Mesendoderm (in vitro differentiated cells): ENCODE measurements at regions not wholly inside any gene's neighbourhood (a gene's known extent, or its start where the extent isn't known, plus 50 kb on each side); places are given as distances from the start of the nearest gene placed in this dataset.

Experiments used
- DNase-seq: peaks from one replicate; pipeline ENCODE4 v3.0.0; 2013
- H2AK5ac ChIP-seq: 2 replicates; pipeline ENCODE4 v1.6.1; 2013; ENCODE audit warnings: low read length, inconsistent platforms
- H2BK120ac ChIP-seq: 2 replicates; pipeline ENCODE4 v1.6.1; 2013; ENCODE audit warnings: low read depth, mild to moderate bottlenecking, low read length, moderate library complexity, mixed read lengths
- H2BK15ac ChIP-seq: replicated peaks from 2 replicates; pipeline ENCODE4 v1.6.1; 2013; ENCODE audit warnings: low read depth, mild to moderate bottlenecking, moderate library complexity
- H2BK5ac ChIP-seq: 2 replicates; pipeline ENCODE4 v1.6.1; 2013; ENCODE audit warnings: low read length, inconsistent platforms
- H3K18ac ChIP-seq: 2 replicates; pipeline ENCODE4 v1.6.1; 2013; ENCODE audit warnings: mild to moderate bottlenecking, low read length, mixed read lengths
- H3K23ac ChIP-seq: one replicate; pipeline ENCODE4 v1.6.1; 2013; ENCODE audit warnings: low read length
- H3K27ac ChIP-seq: 2 replicates; pipeline ENCODE4 v1.5.1; 2013; ENCODE audit warnings: low read depth, mild to moderate bottlenecking, inconsistent platforms, low read length, moderate library complexity
- H3K27me3 ChIP-seq: 2 replicates; pipeline ENCODE4 v1.6.1; 2013; ENCODE audit warnings: low read length, control low read depth, mild to moderate bottlenecking, inconsistent platforms; ENCODE audit not compliant: insufficient read depth, poor library complexity
- H3K36me3 ChIP-seq: 2 replicates; pipeline ENCODE4 v1.6.1; 2013; ENCODE audit warnings: low read length, inconsistent platforms; ENCODE audit not compliant: control insufficient read depth, insufficient read depth
- H3K4ac ChIP-seq: one replicate; pipeline ENCODE4 v1.6.1; 2013; ENCODE audit warnings: low read depth, mild to moderate bottlenecking, low read length, moderate library complexity
- H3K4me1 ChIP-seq: 2 replicates; pipeline ENCODE4 v1.6.1; 2013; ENCODE audit warnings: low read depth, low read length, inconsistent platforms; ENCODE audit not compliant: control insufficient read depth
- H3K4me2 ChIP-seq: 2 replicates; pipeline ENCODE4 v1.6.1; 2013; ENCODE audit warnings: low read length
- H3K4me3 ChIP-seq: 2 replicates; pipeline ENCODE4 v1.5.1; 2013; ENCODE audit warnings: mild to moderate bottlenecking, low read length
- H3K56ac ChIP-seq: one replicate; pipeline ENCODE4 v1.6.1; 2013; ENCODE audit warnings: low read length
- H3K79me1 ChIP-seq: 2 replicates; pipeline ENCODE4 v1.6.1; 2013; ENCODE audit warnings: low read length, inconsistent platforms
- H3K79me2 ChIP-seq: 2 replicates; pipeline ENCODE4 v1.6.1; 2013; ENCODE audit warnings: mild to moderate bottlenecking, low read length; ENCODE audit not compliant: control insufficient read depth, insufficient read depth
- H3K9ac ChIP-seq: 2 replicates; pipeline ENCODE4 v1.6.1; 2013; ENCODE audit warnings: low read length, inconsistent platforms
- H4K5ac ChIP-seq: one replicate; pipeline ENCODE4 v1.6.1; 2013; ENCODE audit warnings: low read length
- H4K8ac ChIP-seq: one replicate; pipeline ENCODE4 v1.6.1; 2013; ENCODE audit warnings: low read depth, mild to moderate bottlenecking, control low read depth, low read length, moderate library complexity
- WGBS: extraction: QIAGEN DNeasy Blood & Tissue Kit; methylation state at CpG from one replicate; pipeline ENCODE4 v1.1.7; 2013; ENCODE audit warnings: low lambda C conversion rate, missing lambda C conversion rate; ENCODE audit not compliant: insufficient coverage; ENCODE audit errors: extremely low coverage; 5-methylcytosine and 5-hydroxymethylcytosine counted together

GRCh38 chr10:2228320-2228901 is 491.1 kb upstream of the ADARB2 start:
- Histone ChIP-seq H3K79me2 (no peaks in the 10 kb centered on the region), H2BK15ac (no peak overlapping the region), H3K4me3 (no peak overlapping the region), H3K4me2 (no peak overlapping the region), H3K23ac (no peak overlapping the region), H2AK5ac (no peak overlapping the region), H3K9ac (no peak overlapping the region), H3K56ac (no peak overlapping the region), H3K36me3 (no peaks in the 10 kb centered on the region), H3K4ac (no peak overlapping the region), H3K18ac (no peak overlapping the region), H3K4me1 (no peaks in the 10 kb centered on the region), H3K79me1 (no peaks in the 10 kb centered on the region), H4K5ac (no peak overlapping the region), H2BK120ac (no peak overlapping the region), H3K27ac (no peak overlapping the region), H4K8ac (no peak overlapping the region), H2BK5ac (no peak overlapping the region), H3K27me3 (no peaks in the 10 kb centered on the region)
- no peak for DNase-seq
- WGBS: no CpG with 5 or more reads among the region's 5 CpGs

DNA sequence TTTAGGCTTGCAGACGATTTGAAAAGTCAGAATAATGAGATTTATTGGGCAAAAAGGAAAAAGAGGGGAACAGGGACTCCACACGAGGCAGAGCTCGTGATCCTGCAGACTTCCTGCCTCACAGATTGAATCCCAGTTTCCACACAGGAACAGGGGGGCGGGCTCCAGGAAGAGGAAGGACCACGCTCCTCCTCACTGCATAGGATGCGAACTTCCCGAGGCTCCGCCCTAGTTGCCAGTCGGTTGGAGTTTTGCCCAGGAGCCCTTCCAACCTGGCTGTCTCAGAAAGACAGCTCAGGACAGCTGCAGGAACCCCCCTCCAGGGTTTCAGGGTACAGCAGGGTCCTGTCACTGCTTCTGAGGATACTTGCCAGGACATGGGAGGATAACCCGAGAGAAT is 488.3 kb upstream of the ADARB2 start:
- no peak for DNase-seq
- Histone ChIP-seq H4K8ac (no peak overlapping the region), H3K27me3 (no peaks in the 10 kb centered on the region), H4K5ac (no peak overlapping the region), H3K27ac (no peak overlapping the region), H3K79me2 (no peaks in the 10 kb centered on the region), H2BK5ac (no peak overlapping the region), H3K4ac (no peak overlapping the region), H3K79me1 (no peaks in the 10 kb centered on the region), H3K4me3 (no peak overlapping the region), H3K36me3 (no peaks in the 10 kb centered on the region), H3K4me2 (no peak overlapping the region), H3K23ac (no peak overlapping the region), H3K4me1 (no peaks in the 10 kb centered on the region), H2BK120ac (no peak overlapping the region), H3K56ac (no peak overlapping the region), H3K18ac (no peak overlapping the region), H2AK5ac (no peak overlapping the region), H2BK15ac (no peak overlapping the region), H3K9ac (no peak overlapping the region)
- no CpG with 5 or more reads among the region's 10 CpGs for WGBS

DNA sequence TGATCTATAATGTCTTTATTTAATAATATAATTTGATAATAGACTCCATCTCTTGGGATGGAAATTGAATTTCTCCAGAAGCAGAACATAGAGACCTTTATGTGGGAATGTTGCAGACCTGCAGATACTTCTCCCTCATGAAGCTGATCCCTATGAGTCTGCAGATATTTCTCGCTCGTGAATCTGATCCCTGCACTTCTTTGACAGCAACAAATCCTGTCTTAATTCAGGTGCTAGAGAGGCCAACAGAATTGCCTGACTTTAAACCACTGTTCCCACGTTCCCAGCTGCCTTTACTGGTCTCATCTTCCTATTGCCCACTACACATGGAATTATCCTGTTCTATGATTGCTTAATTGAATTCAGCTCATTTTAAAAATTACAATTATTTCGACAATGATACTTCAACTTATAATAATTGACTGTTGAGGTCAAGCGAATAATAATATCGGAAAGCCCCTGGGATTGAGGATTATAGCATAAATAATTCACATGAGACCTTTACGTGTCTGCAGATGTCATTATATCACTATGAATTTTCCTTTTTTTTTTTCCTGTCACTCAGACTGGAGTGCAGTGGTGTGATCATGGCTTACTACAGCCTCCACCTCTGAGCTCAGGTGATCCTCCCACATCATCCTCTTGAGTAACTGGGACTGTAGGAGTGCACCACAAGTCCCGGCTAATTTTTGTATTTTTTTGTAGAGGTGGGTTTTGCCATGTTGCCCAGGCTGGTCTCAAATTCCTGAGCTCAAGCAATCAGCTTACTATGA is 486.4 kb upstream of the ADARB2 start:
- no peak overlapping the region for H3K18ac ChIP-seq
- no peak overlapping the region for H2AK5ac ChIP-seq
- H4K5ac ChIP-seq: no peak overlapping the region
- H3K9ac ChIP-seq: no peak overlapping the region
- no peak overlapping the region for H3K56ac ChIP-seq
- no peak overlapping the region for H2BK5ac ChIP-seq
- H3K27ac ChIP-seq: no peak overlapping the region
- no peak overlapping the region for H2BK15ac ChIP-seq
- no peaks in the 10 kb centered on the region for H3K79me2 ChIP-seq
- no peak overlapping the region for H4K8ac ChIP-seq
- no peaks in the 10 kb centered on the region for H3K79me1 ChIP-seq
- DNase-seq: no peak
- no peak overlapping the region for H3K4ac ChIP-seq
- WGBS: no CpG with 5 or more reads among the region's 8 CpGs
- H3K4me1 ChIP-seq: no peaks in the 10 kb centered on the region
- H3K4me2 ChIP-seq: no peak overlapping the region
- H3K4me3 ChIP-seq: no peak overlapping the region
- no peaks in the 10 kb centered on the region for H3K36me3 ChIP-seq
- H3K23ac ChIP-seq: no peak overlapping the region
- H3K27me3 ChIP-seq: no peaks in the 10 kb centered on the region
- H2BK120ac ChIP-seq: no peak overlapping the region

DNA sequence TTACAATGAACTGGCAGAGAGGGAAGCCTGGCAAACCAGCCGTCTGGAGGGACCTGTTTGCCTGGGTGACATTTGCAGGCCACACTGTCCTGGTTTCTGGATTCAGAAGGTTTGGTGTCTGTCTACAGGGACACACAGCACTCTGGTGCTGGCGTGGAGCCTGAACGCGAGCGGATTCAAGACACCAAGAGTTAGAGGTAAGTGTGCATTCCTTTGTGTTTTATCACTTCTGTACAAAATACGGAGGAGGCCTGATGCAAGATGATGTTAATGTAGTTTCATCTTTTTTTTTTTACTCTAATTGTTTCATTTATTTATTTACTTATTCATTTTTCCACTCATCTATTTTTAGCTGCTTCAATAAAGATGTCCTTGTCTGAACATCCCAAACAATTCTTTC is 485.3 kb upstream of the ADARB2 start:
- Histone ChIP-seq H3K4me1 (no peaks in the 10 kb centered on the region), H3K9ac (no peak overlapping the region), H2BK120ac (no peak overlapping the region), H3K36me3 (no peaks in the 10 kb centered on the region), H3K27ac (no peak overlapping the region), H3K79me2 (no peaks in the 10 kb centered on the region), H3K27me3 (no peaks in the 10 kb centered on the region), H3K4me2 (no peak overlapping the region), H3K56ac (no peak overlapping the region), H2AK5ac (no peak overlapping the region), H3K4ac (no peak overlapping the region), H3K79me1 (no peaks in the 10 kb centered on the region), H4K8ac (no peak overlapping the region), H3K18ac (no peak overlapping the region), H4K5ac (no peak overlapping the region), H3K23ac (no peak overlapping the region), H2BK15ac (no peak overlapping the region), H3K4me3 (no peak overlapping the region), H2BK5ac (no peak overlapping the region)
- no CpG with 5 or more reads among the region's 6 CpGs for WGBS
- DNase-seq: no peak

DNA sequence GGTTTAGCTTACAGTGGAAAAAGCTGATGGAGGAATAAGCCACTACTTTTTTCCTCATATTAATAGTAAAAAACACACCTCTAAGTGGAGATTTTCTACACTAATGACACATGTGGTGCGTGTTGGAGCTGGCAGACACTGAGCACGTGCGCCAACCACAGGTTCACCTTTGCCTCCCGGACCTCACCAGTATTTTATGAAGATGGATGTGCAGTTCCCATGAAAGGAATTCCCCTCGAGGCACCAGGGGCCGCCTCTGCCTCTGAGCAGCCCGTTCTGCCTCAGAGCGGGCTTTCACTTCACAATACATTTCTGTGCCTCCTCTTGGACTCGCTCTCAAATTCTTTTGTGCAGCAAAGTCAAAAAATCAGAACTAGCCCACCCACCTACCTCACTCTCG is 477.5 kb upstream of the ADARB2 start:
- no peak overlapping the region for H3K4ac ChIP-seq
- H3K18ac ChIP-seq: no peak overlapping the region
- no peak overlapping the region for H3K4me3 ChIP-seq
- H3K79me1 ChIP-seq: no peaks in the 10 kb centered on the region
- no peak overlapping the region for H3K4me2 ChIP-seq
- no peak overlapping the region for H2BK15ac ChIP-seq
- H3K27ac ChIP-seq: no peak overlapping the region
- no peak overlapping the region for H3K9ac ChIP-seq
- H3K27me3 ChIP-seq: no peaks in the 10 kb centered on the region
- H3K79me2 ChIP-seq: no peaks in the 10 kb centered on the region
- no peak for DNase-seq
- H4K5ac ChIP-seq: no peak overlapping the region
- no peaks in the 10 kb centered on the region for H3K36me3 ChIP-seq
- no peak overlapping the region for H3K23ac ChIP-seq
- H2BK5ac ChIP-seq: no peak overlapping the region
- no peak overlapping the region for H3K56ac ChIP-seq
- WGBS: no CpG with 5 or more reads among the region's 10 CpGs
- H3K4me1 ChIP-seq: no peaks in the 10 kb centered on the region
- no peak overlapping the region for H2AK5ac ChIP-seq
- no peak overlapping the region for H4K8ac ChIP-seq
- no peak overlapping the region for H2BK120ac ChIP-seq

GRCh38 chr10:2214092-2214491 is 476.8 kb upstream of the ADARB2 start:
- Histone ChIP-seq H3K23ac (no peak overlapping the region), H2AK5ac (no peak overlapping the region), H2BK120ac (no peak overlapping the region), H2BK15ac (no peak overlapping the region), H3K4me1 (no peaks in the 10 kb centered on the region), H4K8ac (no peak overlapping the region), H3K79me2 (no peaks in the 10 kb centered on the region), H3K27ac (no peak overlapping the region), H3K36me3 (no peaks in the 10 kb centered on the region), H3K4me2 (no peak overlapping the region), H3K56ac (no peak overlapping the region), H4K5ac (no peak overlapping the region), H3K9ac (no peak overlapping the region), H3K79me1 (no peaks in the 10 kb centered on the region), H3K4ac (no peak overlapping the region), H3K4me3 (no peak overlapping the region), H2BK5ac (no peak overlapping the region), H3K18ac (no peak overlapping the region), H3K27me3 (no peaks in the 10 kb centered on the region)
- no peak for DNase-seq
- WGBS: no CpG with 5 or more reads among the region's 12 CpGs
